GM21526 (cell line): ENCODE measurements at regions not wholly inside any gene's neighbourhood (a gene's known extent, or its start where the extent isn't known, plus 50 kb on each side); places are given as distances from the start of the nearest gene placed in this dataset.
"Not testable (repeated sequence)": the region's sequence is repeated elsewhere in the genome, so short reads cannot be mapped to it uniquely, and the experiment has no call there.

ENCODE experiments used
- ATAC-seq: cut with Tn5 transposase; IDR thresholded peaks from one replicate; pipeline ENCODE4 v1.9.1; 2021; ENCODE audit warnings: moderate library complexity; ENCODE audit not compliant: unreplicated experiment, low FRiP score

GRCh38 chr14:48333221-48333920 lies 658.0 kb upstream of the MDGA2 start:
- no peak for ATAC-seq

GRCh38 chr14:48331421-48331820 lies 656.0 kb upstream of the MDGA2 start:
- ATAC-seq: no peak

- ATAC-seq: no peak
Measured at GRCh38 chr14:48325486-48325885, 650.1 kb upstream of the MDGA2 start.

DNA sequence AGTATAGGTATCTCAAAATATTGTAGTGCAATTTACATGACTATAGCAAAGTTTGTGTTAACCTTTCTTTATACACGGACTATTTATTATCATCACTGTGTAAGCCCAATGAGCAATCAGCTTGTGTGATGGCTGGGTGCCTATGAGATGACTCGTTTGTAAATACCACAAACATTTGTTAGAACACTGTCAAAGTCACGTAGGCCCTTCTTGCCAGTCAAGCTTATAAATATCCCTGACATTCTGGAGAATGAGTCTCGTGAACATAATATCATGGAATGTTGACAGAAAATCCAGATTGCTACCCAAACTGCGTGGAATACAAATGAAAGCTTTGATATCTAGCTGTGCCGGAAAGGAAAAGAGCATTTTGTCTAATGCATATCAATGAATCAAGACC lies 648.3 kb upstream of the MDGA2 start:
- ATAC-seq: no peak

DNA sequence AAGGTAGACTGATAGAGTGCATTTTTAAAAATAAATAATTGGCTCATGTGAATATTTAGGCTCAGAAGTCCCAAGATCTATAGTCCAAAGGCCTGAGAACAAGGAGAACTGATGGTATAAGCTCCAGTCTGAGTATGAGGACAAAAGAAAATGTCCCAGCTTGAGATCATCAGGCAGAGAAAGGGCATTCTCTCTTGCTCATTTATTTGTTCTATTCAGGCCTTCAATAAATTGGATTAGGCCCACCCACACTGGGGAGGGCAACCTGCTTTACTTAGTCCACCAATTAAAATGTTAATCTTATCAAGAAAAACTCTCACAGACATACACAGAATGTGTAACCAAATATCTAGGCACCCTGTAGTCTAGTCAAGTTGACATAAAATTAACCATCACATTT lies 644.4 kb upstream of the MDGA2 start:
- no peak for ATAC-seq

GRCh38 chr14:48304729-48305128 lies 629.3 kb upstream of the MDGA2 start:
- no peak for ATAC-seq

DNA sequence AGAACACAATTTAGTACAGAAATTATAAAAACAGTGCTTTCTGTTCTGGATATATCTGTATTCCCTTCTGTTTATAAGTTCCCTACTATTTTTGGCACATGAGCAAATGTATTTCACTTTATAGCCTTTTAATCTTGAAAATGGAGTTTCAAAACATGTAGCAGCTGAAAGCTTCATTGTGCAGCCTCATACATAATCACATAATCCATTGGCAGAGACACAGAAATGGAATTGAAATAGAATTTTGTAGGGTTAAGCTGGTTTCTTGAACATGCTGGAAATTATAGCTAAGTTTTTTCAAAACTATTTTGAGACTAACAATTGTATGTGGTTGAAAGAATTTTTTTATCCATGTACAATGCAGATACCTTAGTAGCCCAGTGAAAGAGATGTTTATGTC lies 614.3 kb upstream of the MDGA2 start:
- ATAC-seq: no peak

DNA sequence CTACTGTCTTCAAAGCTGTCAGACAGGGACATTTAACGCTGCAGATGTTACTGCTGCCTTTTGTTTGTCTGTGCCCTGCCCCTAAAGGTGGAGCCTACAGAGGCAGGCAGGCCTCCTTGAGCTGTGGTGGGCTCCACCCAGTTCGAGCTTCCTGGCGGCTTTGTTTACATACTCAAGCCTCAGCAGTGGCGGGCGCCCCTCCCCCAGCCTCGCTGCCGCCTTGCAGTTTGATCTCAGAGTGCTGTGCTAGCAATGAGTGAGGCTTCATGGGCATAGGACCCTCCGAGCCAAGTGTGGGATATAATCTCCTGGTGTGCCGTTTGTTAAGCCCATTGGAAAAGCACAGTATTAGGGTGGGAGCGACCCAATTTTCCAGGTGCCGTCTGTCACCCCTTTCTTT lies 609.8 kb upstream of the MDGA2 start:
- not testable (repeated sequence) for ATAC-seq

DNA sequence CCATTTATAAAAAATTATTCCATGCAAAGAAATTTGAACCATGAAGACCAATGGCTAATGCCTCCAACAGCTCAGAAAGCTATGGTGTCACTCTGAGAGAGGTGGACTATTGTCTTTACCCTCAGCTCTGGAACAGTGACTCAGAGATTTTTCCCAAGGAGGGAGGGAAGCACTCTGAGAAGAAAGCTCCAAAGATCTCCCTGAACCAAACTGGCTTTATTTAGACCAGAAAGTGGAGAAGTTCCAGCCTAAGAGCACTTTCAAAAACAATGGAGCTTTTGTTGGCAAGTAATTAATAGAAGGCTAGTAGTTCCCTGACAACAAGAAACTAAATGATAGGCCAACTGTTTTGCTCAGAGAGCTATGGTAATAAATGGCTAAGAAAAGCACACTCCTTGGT lies 599.9 kb upstream of the MDGA2 start:
- ATAC-seq: no peak

DNA sequence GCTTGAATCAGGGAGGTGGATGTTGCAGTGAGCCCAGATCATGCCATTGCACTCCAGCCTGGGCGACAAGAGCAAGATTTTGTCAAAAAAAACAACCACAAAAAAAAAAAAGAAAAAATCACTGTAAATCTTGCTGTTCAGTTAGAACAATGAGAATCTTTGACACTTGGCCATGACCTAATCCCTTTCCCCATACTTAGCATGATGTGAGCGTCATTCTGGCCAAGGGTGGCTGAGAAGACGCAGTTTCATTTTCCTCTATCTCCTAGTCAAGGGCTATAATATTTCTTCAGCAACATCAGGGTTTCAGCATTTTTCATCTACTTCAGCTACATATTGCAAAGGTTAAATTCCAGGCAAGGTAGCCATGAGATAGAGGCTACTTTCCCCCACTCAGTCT lies 599.4 kb upstream of the MDGA2 start:
- ATAC-seq: no peak

- not testable (repeated sequence) for ATAC-seq
Measured at GRCh38 chr14:48267926-48268325, 592.5 kb upstream of the MDGA2 start.

DNA sequence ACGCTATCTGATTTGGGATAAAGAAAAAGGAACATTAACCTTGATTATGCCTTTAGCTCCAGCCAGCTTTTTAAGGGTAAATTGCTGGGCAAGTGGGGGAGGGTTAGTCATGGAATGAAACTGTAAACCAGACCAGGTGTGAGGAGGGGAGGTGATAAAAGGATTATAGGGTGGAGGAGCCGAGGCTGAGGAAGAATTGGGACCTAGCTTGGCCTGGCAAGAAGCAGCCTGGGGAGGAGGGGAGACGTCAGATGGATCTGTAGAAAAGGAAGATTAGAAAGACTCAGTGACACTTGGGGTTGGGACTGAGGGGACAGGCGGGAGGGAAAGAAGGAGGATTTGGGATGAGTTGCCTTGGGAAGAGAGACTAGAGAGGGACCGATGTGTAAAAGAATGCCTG lies 590.8 kb upstream of the MDGA2 start:
- not testable (repeated sequence) for ATAC-seq

GRCh38 chr14:48261436-48261835 lies 586.0 kb upstream of the MDGA2 start:
- ATAC-seq: no peak

DNA sequence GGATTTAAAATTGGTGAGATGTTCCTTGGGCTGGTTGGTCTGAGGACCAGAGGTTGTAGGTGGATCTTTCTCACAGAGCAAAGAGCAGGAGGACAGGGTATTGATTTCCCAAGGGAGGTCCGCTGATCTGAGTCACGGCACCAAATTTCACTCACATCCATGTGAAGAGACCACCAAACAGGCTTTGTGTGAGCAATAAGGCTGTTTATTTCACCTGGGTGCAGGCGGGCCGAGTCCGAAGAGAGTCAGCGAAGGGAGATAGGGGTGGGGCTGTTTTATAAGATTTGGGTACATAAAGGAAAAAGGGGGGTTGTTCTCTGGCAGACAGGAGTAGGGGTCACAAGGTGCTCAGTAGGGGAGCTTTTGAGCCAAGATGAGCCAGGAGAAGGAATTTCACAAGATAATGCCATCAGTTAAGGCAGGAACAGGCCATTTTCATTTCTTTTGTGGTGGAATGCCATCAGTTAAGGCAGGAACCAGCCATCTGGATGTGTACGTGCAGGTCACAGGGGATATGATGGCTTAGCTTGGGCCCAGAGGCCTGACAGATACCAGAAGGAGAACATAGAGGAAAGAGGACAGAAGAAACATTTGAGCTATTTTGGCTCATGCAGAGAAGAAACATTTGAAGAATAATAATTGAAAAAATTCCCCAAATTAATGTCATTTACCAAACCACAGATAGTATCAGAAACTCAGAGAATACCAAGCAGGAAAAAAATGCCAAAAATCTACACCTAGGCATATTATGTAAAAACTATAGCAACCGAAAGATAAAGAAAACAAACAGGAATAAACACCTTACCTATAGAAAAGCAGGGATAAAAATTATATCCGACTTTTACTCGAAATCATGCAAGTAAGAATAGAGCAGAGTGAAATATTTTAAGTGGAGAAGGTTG lies 585.2 kb upstream of the MDGA2 start:
- ATAC-seq: not testable (repeated sequence)

- ATAC-seq: not testable (repeated sequence)
Measured at GRCh38 chr14:48259876-48260275, 584.5 kb upstream of the MDGA2 start.

DNA sequence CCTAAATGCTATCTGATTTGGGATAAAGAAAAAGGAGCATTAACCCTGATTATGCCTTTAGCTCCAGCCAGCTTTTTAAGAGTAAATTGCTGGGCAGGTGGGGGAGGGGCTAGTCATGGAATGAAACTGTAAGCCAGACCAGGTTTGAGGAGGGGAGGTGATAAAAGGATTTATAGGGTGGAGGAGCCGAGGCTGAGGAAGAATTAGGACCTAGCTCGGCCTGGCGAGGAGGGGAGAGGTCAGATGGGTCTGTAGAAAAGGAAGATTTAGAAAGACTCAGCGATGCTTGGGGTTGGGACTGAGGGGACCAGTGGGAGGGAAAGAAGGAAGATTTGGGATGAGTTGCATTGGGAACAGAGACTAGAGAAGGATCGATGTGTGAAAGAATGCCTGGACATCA lies 583.8 kb upstream of the MDGA2 start:
- ATAC-seq: not testable (repeated sequence)

GRCh38 chr14:48258703-48259102 lies 583.3 kb upstream of the MDGA2 start:
- not testable (repeated sequence) for ATAC-seq

GRCh38 chr14:48253020-48253419 lies 577.6 kb upstream of the MDGA2 start:
- no peak for ATAC-seq

- ATAC-seq: no peak
Measured at GRCh38 chr14:48251290-48251689, 575.9 kb upstream of the MDGA2 start.

DNA sequence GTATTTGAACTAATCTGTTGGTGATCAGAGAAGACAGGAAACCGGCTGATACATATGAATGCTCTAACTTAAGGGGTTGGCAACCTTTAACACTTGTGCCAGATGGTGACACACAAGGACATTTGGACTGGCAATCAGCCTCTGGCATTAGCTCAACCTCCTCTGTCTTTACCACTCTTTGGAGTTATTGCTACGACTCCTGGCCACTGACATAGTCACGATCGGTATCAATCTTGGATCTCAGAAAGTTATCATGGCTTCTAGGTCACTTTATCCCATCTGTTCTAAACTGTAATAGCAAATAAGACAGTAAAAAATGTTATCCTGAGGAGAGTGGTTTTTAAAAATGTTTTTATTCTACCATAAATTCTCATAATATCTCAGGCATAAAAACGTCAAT lies 575.2 kb upstream of the MDGA2 start:
- ATAC-seq: no peak

DNA sequence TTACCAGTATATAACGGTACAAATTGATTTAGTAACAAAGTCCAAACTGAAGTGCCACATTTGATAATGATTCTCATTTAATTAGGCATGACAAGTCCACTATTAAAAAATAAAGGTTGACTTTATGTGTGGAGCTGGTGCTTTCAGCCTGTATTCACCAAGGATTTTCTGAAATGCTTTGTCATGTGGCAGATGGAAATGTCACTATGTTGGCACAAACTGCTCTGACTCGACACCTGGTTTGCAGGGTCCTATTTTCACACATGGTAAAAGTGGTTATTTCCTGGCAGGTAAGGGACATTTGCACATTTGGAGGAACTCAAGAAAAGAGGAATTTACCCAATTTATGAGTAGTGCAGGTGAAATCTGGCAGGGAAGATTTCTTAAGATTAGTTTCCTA lies 572.6 kb upstream of the MDGA2 start:
- no peak for ATAC-seq

DNA sequence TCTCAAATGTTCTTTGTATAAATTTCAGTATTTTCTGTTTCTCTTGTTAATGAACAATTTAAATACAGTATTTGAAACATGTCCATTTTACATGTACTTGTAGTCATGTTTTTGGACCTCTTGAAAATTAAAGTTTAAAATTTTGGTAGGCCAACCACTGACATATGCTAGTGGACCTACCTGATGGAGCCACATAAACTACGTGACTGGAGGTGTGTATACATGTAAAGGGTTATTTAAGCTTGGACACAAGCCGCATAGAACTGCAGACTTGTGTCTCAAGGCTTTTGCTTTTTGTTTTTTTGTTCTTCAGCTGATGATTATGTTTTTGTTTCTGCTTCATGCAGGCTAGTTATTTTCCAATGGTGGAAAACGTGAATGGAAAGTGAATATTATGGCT lies 568.5 kb upstream of the MDGA2 start:
- no peak for ATAC-seq
